Neural cell (in vitro differentiated cells): ENCODE measurements at regions not wholly inside any gene's neighbourhood (a gene's known extent, or its start where the extent isn't known, plus 50 kb on each side); places are given as distances from the start of the nearest gene placed in this dataset.

Experiments
- H2AFZ ChIP-seq: fragments of 200-600, 300-800 bp; sonication (generic), shearing (Covaris generic); 2 replicates; pipeline ENCODE4 v1.6.0; 2014; ENCODE audit warnings: low read depth, mild to moderate bottlenecking, antibody characterized with exemption, low read length, moderate library complexity
- H3F3A ChIP-seq: fragments of 200-600 bp; shearing (Covaris generic); 2 replicates; pipeline ENCODE4 v1.6.1; 2016; ENCODE audit warnings: mild to moderate bottlenecking, moderate library complexity, mixed read lengths, antibody characterized with exemption, low read length; ENCODE audit not compliant: insufficient read depth, poor library complexity, severe bottlenecking
- H3K27ac ChIP-seq: fragments of 200-600, 300-800 bp; sonication (generic), shearing (Covaris generic); 2 replicates; pipeline ENCODE4 v1.5.1; 2014; ENCODE audit warnings: mild to moderate bottlenecking, low read length, moderate library complexity
- H3K27me3 ChIP-seq: fragments of 300-800, 200-600 bp; sonication (generic), shearing (Covaris generic); 2 replicates; pipeline ENCODE4 v1.6.0; 2014; ENCODE audit warnings: mild to moderate bottlenecking, low read depth, low read length, moderate library complexity; ENCODE audit not compliant: insufficient read depth
- H3K36me3 ChIP-seq: fragments of 300-800, 200-600 bp; sonication (generic), shearing (Covaris generic); 2 replicates; pipeline ENCODE4 v1.5.1; 2014; ENCODE audit warnings: mild to moderate bottlenecking, antibody characterized with exemption, low read length, moderate library complexity; ENCODE audit not compliant: insufficient read depth
- H3K4me2 ChIP-seq: fragments of 300-800, 200-600 bp; sonication (generic), shearing (Covaris generic); 2 replicates; pipeline ENCODE4 v1.6.0; 2014; ENCODE audit warnings: mild to moderate bottlenecking, low read length
- H3K4me3 ChIP-seq: fragments of 300-800, 200-600 bp; sonication (generic), shearing (Covaris generic); 2 replicates; pipeline ENCODE4 v1.5.1; 2014; ENCODE audit warnings: mild to moderate bottlenecking, low read length, moderate library complexity
- H3K79me2 ChIP-seq: fragments of 200-600 bp; shearing (Covaris generic); replicated peaks from 2 replicates; pipeline ENCODE4 v1.6.0; 2014; ENCODE audit warnings: mild to moderate bottlenecking, low read length, moderate library complexity; ENCODE audit not compliant: insufficient read depth
- H3K9ac ChIP-seq: fragments of 300-800, 200-600 bp; sonication (generic), shearing (Covaris generic); 2 replicates; pipeline ENCODE4 v1.6.1; 2016; ENCODE audit warnings: mild to moderate bottlenecking, low read length, mixed read lengths
- H3K9me2 ChIP-seq: fragments of 200-600 bp; shearing (Covaris generic); 2 replicates; pipeline ENCODE4 v1.6.1; 2016; ENCODE audit warnings: mild to moderate bottlenecking, low read length, mixed read lengths; ENCODE audit not compliant: insufficient read depth
- H3K9me3 ChIP-seq: fragments of 200-600, 300-800 bp; sonication (generic), shearing (Covaris generic); 2 replicates; pipeline ENCODE4 v1.6.1; 2016; ENCODE audit warnings: mild to moderate bottlenecking, mixed run types, low read length, moderate library complexity, mixed read lengths
- H4K20me1 ChIP-seq: fragments of 200-600 bp; shearing (Covaris generic); 2 replicates; pipeline ENCODE4 v1.6.1; 2016; ENCODE audit warnings: mild to moderate bottlenecking, mixed run types; ENCODE audit not compliant: insufficient read depth
- EP300 ChIP-seq: fragments of 450-650 bp; conservative IDR thresholded peaks from 2 replicates; pipeline ENCODE4 v1.6.1; 2014; ENCODE audit warnings: antibody characterized with exemption, mild to moderate bottlenecking, moderate library complexity; ENCODE audit not compliant: poor library complexity, severe bottlenecking
- EZH2 ChIP-seq: fragments of 200-600, 300-800 bp; shearing (Covaris generic), sonication (generic); IDR thresholded peaks from 2 replicates; pipeline ENCODE4 v1.6.1; 2014; ENCODE audit warnings: antibody characterized with exemption, low read length, borderline replicate concordance, mild to moderate bottlenecking; ENCODE audit not compliant: insufficient read depth, poor library complexity, severe bottlenecking
- MXI1 ChIP-seq: fragments of 450-650 bp; conservative IDR thresholded peaks from 2 replicates; pipeline ENCODE4 v1.6.1; 2014; ENCODE audit warnings: antibody characterized with exemption, mild to moderate bottlenecking; ENCODE audit not compliant: poor library complexity, severe bottlenecking
- POLR2AphosphoS5 ChIP-seq: IDR thresholded peaks from 2 replicates; pipeline ENCODE4 v1.6.1; 2012
- RAD21 ChIP-seq: fragments of 450-650 bp; conservative IDR thresholded peaks from 2 replicates; pipeline ENCODE4 v1.6.1; 2014; ENCODE audit warnings: antibody characterized with exemption, mild to moderate bottlenecking, moderate library complexity
- SMC3 ChIP-seq: fragments of 450-650 bp; conservative IDR thresholded peaks from 2 replicates; pipeline ENCODE4 v1.6.1; 2014; ENCODE audit warnings: antibody characterized with exemption, mild to moderate bottlenecking, moderate library complexity; ENCODE audit not compliant: poor library complexity
- TAF1 ChIP-seq: IDR thresholded peaks from 2 replicates; pipeline ENCODE4 v1.6.1; 2012; ENCODE audit warnings: low read depth
- TF ChIP-seq, protein P1 (sequence below): IDR thresholded peaks from 2 replicates; pipeline ENCODE4 v1.6.1; 2012; ENCODE audit warnings: borderline replicate concordance
- TF ChIP-seq, protein P2 (sequence below): fragments of 450-650 bp; IDR thresholded peaks from 2 replicates; pipeline ENCODE4 v1.5.1; 2014; ENCODE audit warnings: antibody characterized with exemption, mild to moderate bottlenecking, moderate library complexity; ENCODE audit not compliant: poor library complexity, severe bottlenecking

DNA sequence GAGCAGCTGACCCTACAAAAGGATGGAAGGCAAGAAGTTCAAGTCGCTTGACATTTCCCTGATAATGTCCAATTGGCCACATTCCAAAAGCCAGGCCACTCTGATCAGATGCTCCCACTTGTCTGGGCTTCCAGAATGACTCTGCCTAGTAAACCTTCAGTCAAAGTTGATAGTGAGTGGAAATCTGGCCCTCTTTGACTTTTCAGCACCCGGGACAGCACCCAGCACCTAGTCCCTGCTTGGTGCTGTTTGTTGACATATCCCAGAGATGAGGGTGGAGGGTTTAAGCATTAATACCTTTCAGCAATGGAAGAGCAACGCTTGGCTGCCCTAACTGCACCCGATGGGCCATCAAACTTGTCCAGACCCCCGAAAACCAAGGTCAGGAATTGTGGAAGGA is 131.3 kb downstream of the AIPL1 start:
- Histone ChIP-seq H2AFZ (no peak overlapping the region), H3K79me2 (no peaks in the 10 kb centered on the region), H3K4me3 (no peak overlapping the region), H3K36me3 (no peaks in the 10 kb centered on the region), H3K4me2 (no peak overlapping the region), H3K27me3 (no peaks in the 10 kb centered on the region), H3K9ac (no peak overlapping the region), H3K9me2 (no peaks in the 10 kb centered on the region), H4K20me1 (no peaks in the 10 kb centered on the region), H3K9me3 (no peaks in the 10 kb centered on the region), H3K27ac (no peak overlapping the region), H3F3A (no peaks in the 10 kb centered on the region)
- TF ChIP-seq, protein P1, sequence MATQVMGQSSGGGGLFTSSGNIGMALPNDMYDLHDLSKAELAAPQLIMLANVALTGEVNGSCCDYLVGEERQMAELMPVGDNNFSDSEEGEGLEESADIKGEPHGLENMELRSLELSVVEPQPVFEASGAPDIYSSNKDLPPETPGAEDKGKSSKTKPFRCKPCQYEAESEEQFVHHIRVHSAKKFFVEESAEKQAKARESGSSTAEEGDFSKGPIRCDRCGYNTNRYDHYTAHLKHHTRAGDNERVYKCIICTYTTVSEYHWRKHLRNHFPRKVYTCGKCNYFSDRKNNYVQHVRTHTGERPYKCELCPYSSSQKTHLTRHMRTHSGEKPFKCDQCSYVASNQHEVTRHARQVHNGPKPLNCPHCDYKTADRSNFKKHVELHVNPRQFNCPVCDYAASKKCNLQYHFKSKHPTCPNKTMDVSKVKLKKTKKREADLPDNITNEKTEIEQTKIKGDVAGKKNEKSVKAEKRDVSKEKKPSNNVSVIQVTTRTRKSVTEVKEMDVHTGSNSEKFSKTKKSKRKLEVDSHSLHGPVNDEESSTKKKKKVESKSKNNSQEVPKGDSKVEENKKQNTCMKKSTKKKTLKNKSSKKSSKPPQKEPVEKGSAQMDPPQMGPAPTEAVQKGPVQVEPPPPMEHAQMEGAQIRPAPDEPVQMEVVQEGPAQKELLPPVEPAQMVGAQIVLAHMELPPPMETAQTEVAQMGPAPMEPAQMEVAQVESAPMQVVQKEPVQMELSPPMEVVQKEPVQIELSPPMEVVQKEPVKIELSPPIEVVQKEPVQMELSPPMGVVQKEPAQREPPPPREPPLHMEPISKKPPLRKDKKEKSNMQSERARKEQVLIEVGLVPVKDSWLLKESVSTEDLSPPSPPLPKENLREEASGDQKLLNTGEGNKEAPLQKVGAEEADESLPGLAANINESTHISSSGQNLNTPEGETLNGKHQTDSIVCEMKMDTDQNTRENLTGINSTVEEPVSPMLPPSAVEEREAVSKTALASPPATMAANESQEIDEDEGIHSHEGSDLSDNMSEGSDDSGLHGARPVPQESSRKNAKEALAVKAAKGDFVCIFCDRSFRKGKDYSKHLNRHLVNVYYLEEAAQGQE = peak; percentile 46
- TF ChIP-seq RAD21 (no peak), EP300 (no peak)

DNA sequence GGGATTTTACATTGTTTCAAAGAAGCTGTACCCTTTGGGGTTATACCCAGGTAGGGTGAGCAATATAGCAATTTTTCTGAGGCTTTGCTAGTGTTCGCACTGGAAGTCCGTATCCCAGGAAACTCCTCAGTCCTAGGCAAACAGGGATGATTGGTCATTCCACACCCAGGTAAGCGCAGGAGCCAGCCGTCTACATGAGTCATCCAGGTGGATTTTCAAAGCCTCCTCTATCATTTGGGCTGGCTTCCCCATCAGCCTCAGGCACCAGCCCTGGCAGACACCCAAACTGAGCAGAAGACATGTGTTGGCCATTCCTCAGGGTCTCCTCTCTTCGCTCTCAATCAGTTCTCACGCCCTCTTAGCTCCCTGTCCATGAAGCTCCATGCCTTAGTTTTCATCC is 135.6 kb downstream of the AIPL1 start:
- no peaks in the 10 kb centered on the region for H3K36me3 ChIP-seq
- H3K9ac ChIP-seq = no peak overlapping the region
- no peak overlapping the region for H3K27ac ChIP-seq
- H4K20me1 ChIP-seq = no peaks in the 10 kb centered on the region
- no peaks in the 10 kb centered on the region for H3K9me3 ChIP-seq
- no peak overlapping the region for H2AFZ ChIP-seq
- H3K79me2 ChIP-seq = no peaks in the 10 kb centered on the region
- H3K27me3 ChIP-seq = no peaks in the 10 kb centered on the region
- H3F3A ChIP-seq = no peaks in the 10 kb centered on the region
- H3K4me2 ChIP-seq = no peak overlapping the region
- no peaks in the 10 kb centered on the region for H3K9me2 ChIP-seq
- TF ChIP-seq RAD21 = no peak
- TF ChIP-seq MXI1 = no peak
- TF ChIP-seq, protein P2, sequence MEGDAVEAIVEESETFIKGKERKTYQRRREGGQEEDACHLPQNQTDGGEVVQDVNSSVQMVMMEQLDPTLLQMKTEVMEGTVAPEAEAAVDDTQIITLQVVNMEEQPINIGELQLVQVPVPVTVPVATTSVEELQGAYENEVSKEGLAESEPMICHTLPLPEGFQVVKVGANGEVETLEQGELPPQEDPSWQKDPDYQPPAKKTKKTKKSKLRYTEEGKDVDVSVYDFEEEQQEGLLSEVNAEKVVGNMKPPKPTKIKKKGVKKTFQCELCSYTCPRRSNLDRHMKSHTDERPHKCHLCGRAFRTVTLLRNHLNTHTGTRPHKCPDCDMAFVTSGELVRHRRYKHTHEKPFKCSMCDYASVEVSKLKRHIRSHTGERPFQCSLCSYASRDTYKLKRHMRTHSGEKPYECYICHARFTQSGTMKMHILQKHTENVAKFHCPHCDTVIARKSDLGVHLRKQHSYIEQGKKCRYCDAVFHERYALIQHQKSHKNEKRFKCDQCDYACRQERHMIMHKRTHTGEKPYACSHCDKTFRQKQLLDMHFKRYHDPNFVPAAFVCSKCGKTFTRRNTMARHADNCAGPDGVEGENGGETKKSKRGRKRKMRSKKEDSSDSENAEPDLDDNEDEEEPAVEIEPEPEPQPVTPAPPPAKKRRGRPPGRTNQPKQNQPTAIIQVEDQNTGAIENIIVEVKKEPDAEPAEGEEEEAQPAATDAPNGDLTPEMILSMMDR = no peak
- TF ChIP-seq SMC3 = no peak
- no peak for TF ChIP-seq TAF1
- no peak for TF ChIP-seq EP300
- TF ChIP-seq, protein P1 = no peak
- TF ChIP-seq EZH2 = no peak
- no peak for TF ChIP-seq POLR2AphosphoS5
- H3K4me3 ChIP-seq = no peak overlapping the region
